ENCODE measurements at regions not wholly inside any gene's neighbourhood (a gene's known extent, or its start where the extent isn't known, plus 50 kb on each side); places are given as distances from the start of the nearest gene placed in this dataset.

DNA sequence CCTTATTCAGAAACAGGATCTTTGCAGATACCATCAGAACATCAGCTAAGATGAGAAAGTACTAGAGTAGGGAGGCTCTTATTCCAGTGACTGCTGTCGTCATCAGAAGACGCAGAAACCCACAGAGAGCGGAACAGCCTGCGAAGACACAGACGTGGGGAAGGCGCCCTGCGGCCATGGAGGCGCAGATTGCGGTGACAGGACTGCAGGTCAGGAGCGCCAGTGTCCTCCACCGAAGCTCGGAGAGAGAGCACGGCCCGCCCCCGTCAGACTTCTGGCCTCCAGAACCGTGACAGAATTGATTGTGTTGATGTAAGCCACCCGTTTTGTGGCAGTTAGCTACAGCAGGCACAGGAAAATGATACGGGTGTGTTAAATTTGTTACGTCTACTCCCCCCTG, 275.5 kb downstream of the EFNB2 start:
- H3K56ac ChIP-seq (replicated peaks; ENCODE audit: insufficient read length, low read depth, low read length): no peak overlapping the region
- no peaks in the 10 kb centered on the region for H3K79me2 ChIP-seq (ENCODE audit: control insufficient read depth in 1 of 2, insufficient read depth in 2 of 2, low read length in 2 of 2)
- H3K79me1 ChIP-seq (ENCODE audit: low read depth, low read length): no peaks in the 10 kb centered on the region
- H2AFZ ChIP-seq (ENCODE audit: low read length): no peak overlapping the region
- H2BK12ac ChIP-seq (ENCODE audit: low read depth, low read length): no peak overlapping the region
- H4K91ac ChIP-seq (replicated peaks; ENCODE audit: insufficient read length, low read length): no peak overlapping the region
- no peak for FAIRE-seq
- no peak overlapping the region; the same call in 1 of the 2 replicates for H4K8ac ChIP-seq (ENCODE audit: extremely low read depth, insufficient read depth, low read length)
- H2BK5ac ChIP-seq (ENCODE audit: low read depth, low read length): no peak overlapping the region
- no peaks in the 10 kb centered on the region for H3K4me1 ChIP-seq (replicated peaks in 1 of 4; ENCODE audit: control insufficient read depth in 3 of 4, insufficient read depth in 4 of 4, low read length in 3 of 4)
- H2BK120ac ChIP-seq (replicated peaks; ENCODE audit: low read depth, low read length): no peak overlapping the region
- no peak overlapping the region for H3K4me2 ChIP-seq (ENCODE audit: insufficient read depth in 1 of 2, low read depth in 2 of 2, low read length in 2 of 2)
- H3K9ac ChIP-seq (replicated peaks in 1 of 4; ENCODE audit: extremely low read depth in 1 of 4, low read depth in 3 of 4, low read length in 3 of 4): no peak overlapping the region
- H4K20me1 ChIP-seq (replicated peaks in 1 of 2; ENCODE audit: control insufficient read depth in 1 of 2, insufficient read depth in 2 of 2, low read length in 2 of 2): no peaks in the 10 kb centered on the region
- DNase-seq (ENCODE audit: low read depth in 1 of 2, low spot score in 2 of 2): no peak
- ChIA-PET POLR2A (ENCODE audit: partially characterized antibody) (no interaction called here), CTCF (ENCODE audit: partially characterized antibody) (interaction anchor here (1.0 kb wide), 1 partner anchor 113 kb away, joined by 3 read pairs; no protein-coding TSS in a partner anchor)
- no peak overlapping the region for H3K18ac ChIP-seq (ENCODE audit: extremely low read depth, low read length)
- peaks cover 7 to 9% of the 10 kb centered on the region in 2 experiments; a peak in 2 of 4 replicates for H3K9me3 ChIP-seq (ENCODE audit: insufficient read depth in 2 of 2, low read depth in 1 of 2, low read length in 1 of 2)
- H2BK20ac ChIP-seq (ENCODE audit: low read length): no peak overlapping the region
- no peaks in the 10 kb centered on the region for H3K27me3 ChIP-seq (replicated peaks in 1 of 4; ENCODE audit: control insufficient read depth in 3 of 4, extremely low read depth in 1 of 4, insufficient read depth in 3 of 4, low read length in 3 of 4)
- 98% methylated on average over 19 of the region's 19 CpGs; no CpG with 5 or more reads in 1 of the 2 experiments for WGBS, 2 experiments (ENCODE audit: extremely low coverage in 1 of 2, insufficient coverage in 1 of 2, insufficient read length in 1 of 2, insufficient replicate concordance in 2 of 2, low coverage in 1 of 2, low lambda C conversion rate in 2 of 2, missing lambda C conversion rate in 1 of 2)
- no peak overlapping the region for H3K14ac ChIP-seq (ENCODE audit: insufficient read length)
- H2AK5ac ChIP-seq (ENCODE audit: low read depth, low read length): no peak overlapping the region
- H3K23me2 ChIP-seq (ENCODE audit: low read depth, low read length): no peaks in the 10 kb centered on the region
- H2BK15ac ChIP-seq (ENCODE audit: low read length): no peak overlapping the region
- no peak overlapping the region for H3K4me3 ChIP-seq (ENCODE audit: extremely low read depth in 1 of 4, insufficient read depth in 2 of 4, low read depth in 3 of 4, low read length in 4 of 4)
- H3K23ac ChIP-seq (ENCODE audit: insufficient read length): no peak overlapping the region
- H3K36me3 ChIP-seq (ENCODE audit: control insufficient read depth in 2 of 4, insufficient read depth in 4 of 4, low read length in 3 of 4): no peaks in the 10 kb centered on the region
- no peak for TF ChIP-seq KDM1A (IDR thresholded peaks at IDR 0.05; ENCODE audit: borderline replicate concordance, low read length)
- TF ChIP-seq, protein P1, sequence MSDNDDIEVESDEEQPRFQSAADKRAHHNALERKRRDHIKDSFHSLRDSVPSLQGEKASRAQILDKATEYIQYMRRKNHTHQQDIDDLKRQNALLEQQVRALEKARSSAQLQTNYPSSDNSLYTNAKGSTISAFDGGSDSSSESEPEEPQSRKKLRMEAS (IDR thresholded peaks at IDR 0.05): no peak
- TF ChIP-seq YY1 (IDR thresholded peaks at IDR 0.05; ENCODE audit: low read depth, low read length): no peak
- no peak for TF ChIP-seq ATF3 (IDR thresholded peaks at IDR 0.05; ENCODE audit: insufficient read depth, low read depth, low read length)
- TF ChIP-seq EGR1 (IDR thresholded peaks at IDR 0.05; ENCODE audit: borderline replicate concordance, low read depth, low read length): no peak
- TF ChIP-seq, protein P2, sequence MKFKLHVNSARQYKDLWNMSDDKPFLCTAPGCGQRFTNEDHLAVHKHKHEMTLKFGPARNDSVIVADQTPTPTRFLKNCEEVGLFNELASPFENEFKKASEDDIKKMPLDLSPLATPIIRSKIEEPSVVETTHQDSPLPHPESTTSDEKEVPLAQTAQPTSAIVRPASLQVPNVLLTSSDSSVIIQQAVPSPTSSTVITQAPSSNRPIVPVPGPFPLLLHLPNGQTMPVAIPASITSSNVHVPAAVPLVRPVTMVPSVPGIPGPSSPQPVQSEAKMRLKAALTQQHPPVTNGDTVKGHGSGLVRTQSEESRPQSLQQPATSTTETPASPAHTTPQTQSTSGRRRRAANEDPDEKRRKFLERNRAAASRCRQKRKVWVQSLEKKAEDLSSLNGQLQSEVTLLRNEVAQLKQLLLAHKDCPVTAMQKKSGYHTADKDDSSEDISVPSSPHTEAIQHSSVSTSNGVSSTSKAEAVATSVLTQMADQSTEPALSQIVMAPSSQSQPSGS (IDR thresholded peaks at IDR 0.05; ENCODE audit: low read length): no peak
- H4K5ac ChIP-seq (ENCODE audit: insufficient read length, low read depth, low read length): no peak overlapping the region
- no peak overlapping the region for H3K27ac ChIP-seq (ENCODE audit: low read depth, low read length)
- H3K4ac ChIP-seq (replicated peaks; ENCODE audit: insufficient read length, low read depth, low read length): no peak overlapping the region
